ENCODE measurements at regions not wholly inside any gene's neighbourhood (a gene's known extent, or its start where the extent isn't known, plus 50 kb on each side); places are given as distances from the start of the nearest gene placed in this dataset.
"Not testable (repeated sequence)": the region's sequence is repeated elsewhere in the genome, so short reads cannot be mapped to it uniquely, and the experiment has no call there.

GRCh38 chr17:31678431-31678830 lies 180.6 kb downstream of the COPRS start:
- no peak for DNase-seq (ENCODE audit: low read depth)

GRCh38 chr17:31677681-31678080 lies 181.4 kb downstream of the COPRS start:
- no peak for DNase-seq (ENCODE audit: low read depth)

GRCh38 chr17:31677036-31677435 lies 182.0 kb downstream of the COPRS start:
- no peak for DNase-seq (ENCODE audit: low read depth)

GRCh38 chr17:31675392-31675791 lies 183.7 kb downstream of the COPRS start:
- DNase-seq (ENCODE audit: low read depth): not testable (repeated sequence)

- DNase-seq (ENCODE audit: low read depth): no peak
Measured at GRCh38 chr17:31674717-31675349, 184.2 kb downstream of the COPRS start.

GRCh38 chr17:31674305-31674704 lies 184.7 kb downstream of the COPRS start:
- DNase-seq (ENCODE audit: low read depth): no peak

GRCh38 chr17:31673076-31673475 lies 186.0 kb downstream of the COPRS start:
- DNase-seq (ENCODE audit: low read depth): no peak

GRCh38 chr17:31672161-31672819 lies 186.8 kb downstream of the COPRS start:
- no peak for DNase-seq (ENCODE audit: low read depth)

GRCh38 chr17:31663576-31663975 lies 195.5 kb downstream of the COPRS start:
- DNase-seq (ENCODE audit: low read depth): no peak

- DNase-seq (ENCODE audit: low read depth): no peak
Measured at GRCh38 chr17:31660684-31661083, 198.4 kb downstream of the COPRS start.

- no peak for DNase-seq (ENCODE audit: low read depth)
Measured at GRCh38 chr17:31657876-31658275, 201.2 kb downstream of the COPRS start.

- DNase-seq (ENCODE audit: low read depth): no peak
Measured at GRCh38 chr17:31654936-31655335, 204.1 kb downstream of the COPRS start.

GRCh38 chr17:31653691-31654090 lies 205.4 kb downstream of the COPRS start:
- DNase-seq (ENCODE audit: low read depth): no peak

- no peak for DNase-seq (ENCODE audit: low read depth)
Measured at GRCh38 chr17:31650756-31651520, 208.1 kb downstream of the COPRS start.

GRCh38 chr17:31649302-31649701 lies 209.7 kb downstream of the COPRS start:
- DNase-seq (ENCODE audit: low read depth): no peak

- no peak for DNase-seq (ENCODE audit: low read depth)
Measured at GRCh38 chr17:31647661-31648060, 211.4 kb downstream of the COPRS start.

GRCh38 chr17:31646642-31647041 lies 212.4 kb downstream of the COPRS start:
- no peak for DNase-seq (ENCODE audit: low read depth)

- no peak for DNase-seq (ENCODE audit: low read depth)
Measured at GRCh38 chr17:31645351-31645750, 213.7 kb downstream of the COPRS start.

GRCh38 chr17:31631766-31632165 lies 227.3 kb downstream of the COPRS start:
- peak; percentile 24 for DNase-seq (ENCODE audit: low read depth)

GRCh38 chr17:31630866-31631265 lies 228.2 kb downstream of the COPRS start:
- DNase-seq (ENCODE audit: low read depth): not testable (repeated sequence)

GRCh38 chr17:31629696-31630470 lies 229.2 kb downstream of the COPRS start:
- DNase-seq (ENCODE audit: low read depth): peak; percentile 95

GRCh38 chr17:31627960-31628359 lies 231.1 kb downstream of the COPRS start:
- peak; percentile 25 for DNase-seq (ENCODE audit: low read depth)
